Testis (tissue), 2 donors: ENCODE measurements at regions not wholly inside any gene's neighbourhood (a gene's known extent, or its start where the extent isn't known, plus 50 kb on each side); places are given as distances from the start of the nearest gene placed in this dataset.
"Not testable (repeated sequence)": the region's sequence is repeated elsewhere in the genome, so short reads cannot be mapped to it uniquely, and the experiment has no call there.

Experiments
- DNase-seq: peaks from one replicate; pipeline ENCODE4 v3.0.0-alpha.2; 2019
- H3K27ac ChIP-seq, 2 donors: fragments of 200-600 bp; sonication (generic); one replicate each; pipeline ENCODE4 v1.5.1; 2019
- H3K27me3 ChIP-seq: fragments of 200-600 bp; sonication (generic); one replicate; pipeline ENCODE4 v1.5.1; 2019
- H3K36me3 ChIP-seq: fragments of 200-600 bp; sonication (generic); one replicate; pipeline ENCODE4 v1.5.1; 2017; ENCODE audit warnings: low read depth; ENCODE audit errors: missing control alignments
- H3K4me1 ChIP-seq: fragments of 200-600 bp; sonication (generic); one replicate; pipeline ENCODE4 v1.5.1; 2019
- H3K4me3 ChIP-seq, 2 donors: fragments of 200-600 bp; sonication (generic); one replicate each; pipeline ENCODE4 v1.5.1; 2017 to 2019
- H3K9me3 ChIP-seq: fragments of 200-600 bp; sonication (generic); one replicate; pipeline ENCODE4 v1.5.1; 2017
- CTCF ChIP-seq, 3 experiments: fragments of 450-650 bp in 2 of 3; fragments of 200-600 bp in 1 of 3; sonication (generic) in 1 of 3; IDR thresholded peaks; one replicate each; pipeline ENCODE4 v1.5.1; 2016 to 2019; ENCODE audit warnings: antibody characterized with exemption in 3 of 3, mild to moderate bottlenecking in 2 of 3, moderate library complexity in 1 of 3
- POLR2A ChIP-seq: fragments of 450-650 bp; IDR thresholded peaks from one replicate; pipeline ENCODE4 v1.6.1; 2017; ENCODE audit warnings: antibody characterized with exemption, mild to moderate bottlenecking, moderate library complexity
- WGBS, 2 donors: methylation state at CpG; one replicate each; pipeline ENCODE4 v1.1.5; 2018; 5-methylcytosine and 5-hydroxymethylcytosine counted together
- intact Hi-C: fragments of 100-400 bp; cut with DNase I; formaldehyde crosslinking; loops from one replicate; pipeline ENCODE4 v1.15.1; 2023; ENCODE audit warnings: low total_unique reads

GRCh38 chr7:145434811-145435210, 599.0 kb upstream of the TPK1 start:
- no peak for DNase-seq
- WGBS, 2 donors, result 89 to 93% methylated on average over 7 of the region's 7 CpGs
- TF ChIP-seq POLR2A, result no peak
- no peak for TF ChIP-seq CTCF (IDR thresholded peaks at IDR 0.05)

GRCh38 chr7:145431834-145432233, 596.0 kb upstream of the TPK1 start:
- intact Hi-C loops, result no loop called here
- no peaks in the 10 kb centered on the region for H3K9me3 ChIP-seq
- DNase-seq, result no peak
- WGBS, 2 donors, result 90 to 100% methylated on average over 1 of the region's 1 CpG
- no peak overlapping the region for H3K4me3 ChIP-seq
- no peaks in the 10 kb centered on the region for H3K4me1 ChIP-seq
- TF ChIP-seq POLR2A, result no peak
- no peak for TF ChIP-seq CTCF (IDR thresholded peaks at IDR 0.05)
- H3K27ac ChIP-seq, result no peak overlapping the region
- no peaks in the 10 kb centered on the region for H3K27me3 ChIP-seq
- H3K36me3 ChIP-seq, result no peaks in the 10 kb centered on the region

More at GRCh38 chr7:145434811-145435210, 599.0 kb upstream of the TPK1 start:
- intact Hi-C loops, result no loop called here
- H3K36me3 ChIP-seq, result no peaks in the 10 kb centered on the region
- H3K9me3 ChIP-seq, result no peaks in the 10 kb centered on the region
- no peak overlapping the region for H3K4me3 ChIP-seq
- H3K4me1 ChIP-seq, result no peaks in the 10 kb centered on the region
- H3K27ac ChIP-seq, result no peak overlapping the region
- no peaks in the 10 kb centered on the region for H3K27me3 ChIP-seq

- H3K4me3 ChIP-seq, intact Hi-C loops, H3K27me3 ChIP-seq, DNase-seq, H3K9me3 ChIP-seq, H3K36me3 ChIP-seq, H3K4me1 ChIP-seq, H3K27ac ChIP-seq: not testable (repeated sequence)
- 79 to 100% methylated on average over 1 to 8 of the region's 8 CpGs for WGBS, 2 donors
Measured at GRCh38 chr7:145418481-145418880, 582.6 kb upstream of the TPK1 start.

- Histone ChIP-seq H3K27me3 (no peaks in the 10 kb centered on the region), H3K9me3 (no peaks in the 10 kb centered on the region), H3K4me1 (no peaks in the 10 kb centered on the region), H3K4me3 (no peak overlapping the region), H3K27ac (no peak overlapping the region), H3K36me3 (no peaks in the 10 kb centered on the region)
- no peak for DNase-seq
- 56 to 62% methylated on average over 3 of the region's 3 CpGs for WGBS, 2 donors
- intact Hi-C loops, result no loop called here
- TF ChIP-seq POLR2A, result no peak
- no peak for TF ChIP-seq CTCF (IDR thresholded peaks at IDR 0.05)
Measured at GRCh38 chr7:145411066-145411465, 575.2 kb upstream of the TPK1 start.

- H3K4me1 ChIP-seq, result no peaks in the 10 kb centered on the region
- H3K9me3 ChIP-seq, result no peaks in the 10 kb centered on the region
- no peak overlapping the region for H3K27ac ChIP-seq
- intact Hi-C loops, result no loop called here
- DNase-seq, result no peak
- TF ChIP-seq POLR2A (no peak), CTCF (IDR thresholded peaks at IDR 0.05) (no peak)
- H3K27me3 ChIP-seq, result no peaks in the 10 kb centered on the region
- no peaks in the 10 kb centered on the region for H3K36me3 ChIP-seq
- 53 to 61% methylated on average over 1 of the region's 1 CpG for whole genome bisulfite sequencing, 2 donors
- H3K4me3 ChIP-seq, result no peak overlapping the region
Measured at GRCh38 chr7:145398758-145399157, 562.9 kb upstream of the TPK1 start.
